22Rv1 (cell line): ENCODE measurements at regions not wholly inside any gene's neighbourhood (a gene's known extent, or its start where the extent isn't known, plus 50 kb on each side); places are given as distances from the start of the nearest gene placed in this dataset.
"Not testable (repeated sequence)": the region's sequence is repeated elsewhere in the genome, so short reads cannot be mapped to it uniquely, and the experiment has no call there.

Source experiments
- H3K27ac ChIP-seq: fragments of 450-650 bp; 2 replicates; pipeline ENCODE4 v1.5.1; 2017
- CTCF ChIP-seq: fragments of 450-650 bp; IDR thresholded peaks from 2 replicates; pipeline ENCODE4 v1.5.1; 2017; ENCODE audit warnings: mild to moderate bottlenecking
- ZFX ChIP-seq: fragments of 450-650 bp; IDR thresholded peaks from 2 replicates; pipeline ENCODE4 v1.6.1; 2017; ENCODE audit warnings: antibody characterized with exemption, borderline replicate concordance

DNA sequence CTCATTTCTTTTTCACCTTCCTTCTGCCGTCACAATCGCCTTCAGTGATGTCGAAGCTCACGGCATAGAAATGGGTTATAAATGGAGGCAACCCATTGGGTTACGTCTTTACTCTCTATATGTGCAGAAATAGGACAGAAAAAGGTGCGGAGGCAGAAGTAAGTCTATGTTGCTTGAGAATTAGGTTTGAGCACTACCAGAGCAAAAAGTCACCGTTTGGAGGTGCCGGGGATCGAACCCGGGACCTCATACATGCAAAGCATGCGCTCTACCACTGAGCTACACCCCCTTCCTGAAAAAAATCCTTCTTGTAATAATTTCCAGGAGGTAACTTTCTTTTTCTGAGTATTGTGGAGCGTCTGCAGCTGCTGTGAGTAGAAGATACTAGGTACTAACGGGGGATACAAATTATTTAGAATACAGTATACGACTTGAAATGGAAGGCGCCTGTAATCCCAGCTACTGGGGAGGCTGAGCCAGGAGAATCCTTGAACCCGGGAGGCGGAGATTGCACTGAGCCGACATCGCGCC is 134.2 kb downstream of the TRIM27 start:
- TF ChIP-seq ZFX (no peak), CTCF (no peak)

GRCh38 chr6:28791002-28791383 is 132.8 kb downstream of the TRIM27 start:
- peak overlapping the region; percentile 66; the same call in 1 of the 2 replicates for H3K27ac ChIP-seq
- TF ChIP-seq CTCF (no peak), ZFX (no peak)

More for the DNA sequence above, 134.2 kb downstream of the TRIM27 start:
- H3K27ac ChIP-seq = peak overlapping the region; percentile 66

GRCh38 chr6:28794175-28795002 is 129.4 kb downstream of the TRIM27 start:
- H3K27ac ChIP-seq = peak overlapping the region; percentile 63

DNA sequence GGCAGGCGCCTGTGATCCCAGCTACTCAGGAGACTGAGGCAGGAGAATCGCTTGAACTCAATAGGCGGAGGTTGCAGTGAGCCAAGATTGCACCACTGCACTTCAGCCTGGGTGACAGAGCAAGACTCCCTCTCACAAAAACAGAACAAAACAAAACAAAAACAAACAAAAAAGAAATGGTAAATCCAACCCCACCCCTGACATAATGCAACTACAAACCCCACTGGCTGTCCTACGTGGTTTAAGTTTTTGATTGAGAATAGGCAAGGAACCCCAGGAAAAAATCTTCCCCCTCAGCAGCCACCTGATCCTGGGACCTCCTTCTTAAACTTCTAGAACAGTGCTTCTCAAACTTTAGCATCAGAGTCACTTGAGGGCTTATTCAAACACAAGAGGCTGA is 123.1 kb downstream of the TRIM27 start:
- H3K27ac ChIP-seq = not testable (repeated sequence)

More at GRCh38 chr6:28794175-28795002, 129.4 kb downstream of the TRIM27 start:
- TF ChIP-seq CTCF = no peak
- TF ChIP-seq ZFX = no peak

- TF ChIP-seq ZFX = no peak
- no peak for TF ChIP-seq CTCF
- H3K27ac ChIP-seq = no peak overlapping the region
Measured at GRCh38 chr6:28802417-28803336, 121.1 kb downstream of the TRIM27 start.

GRCh38 chr6:28803337-28803709 is 120.5 kb downstream of the TRIM27 start:
- no peak overlapping the region for H3K27ac ChIP-seq
- no peak for TF ChIP-seq ZFX
- no peak for TF ChIP-seq CTCF

DNA sequence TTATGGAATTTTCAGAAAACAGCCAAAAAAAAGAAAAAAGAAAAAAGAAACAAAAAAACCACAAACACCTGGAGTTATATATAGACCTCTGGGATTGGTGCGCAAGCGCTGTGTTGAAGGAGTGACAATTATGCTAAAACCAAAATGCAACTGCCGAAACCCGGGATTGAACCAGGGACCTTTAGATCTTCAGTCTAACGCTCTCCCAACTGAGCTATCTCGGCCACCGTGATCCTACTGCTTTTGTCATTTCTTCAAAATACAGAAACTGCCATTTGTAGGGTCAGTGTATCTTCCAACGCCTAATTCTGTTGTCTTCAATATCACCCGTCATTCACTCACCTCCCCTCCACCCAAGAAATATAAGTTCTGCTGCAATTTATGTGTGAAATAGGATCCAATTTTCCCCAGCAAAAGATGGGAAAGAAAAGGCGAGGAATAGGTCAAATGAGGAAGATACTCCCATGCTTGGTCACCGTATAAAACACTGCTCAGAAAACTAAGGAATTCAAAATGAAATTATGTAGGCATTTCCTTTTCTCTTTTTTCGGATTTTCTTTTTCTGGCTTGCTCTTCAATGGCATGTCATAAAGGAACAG is 116.0 kb downstream of the TRIM27 start:
- TF ChIP-seq ZFX (no peak), CTCF (no peak)
- H3K27ac ChIP-seq = no peak overlapping the region
